DND-41 (cell line): ENCODE measurements at regions not wholly inside any gene's neighbourhood (a gene's known extent, or its start where the extent isn't known, plus 50 kb on each side); places are given as distances from the start of the nearest gene placed in this dataset.

Source experiments
- ATAC-seq: fragments of 200-7000 bp; cut with Tn5 transposase; 3 replicates; pipeline ENCODE4 v1.9.1; 2021; ENCODE audit warnings: low read depth; ENCODE audit not compliant: insufficient read depth
- DNase-seq: peaks from one replicate; pipeline ENCODE4 v3.0.0-alpha.2; 2020
- H2AFZ ChIP-seq: 2 replicates; pipeline ENCODE4 v1.6.0; 2012; ENCODE audit warnings: low read depth, low read length
- H3K27ac ChIP-seq: 2 replicates; pipeline ENCODE4 v1.5.1; 2012; ENCODE audit warnings: low read length, inconsistent platforms
- H3K27me3 ChIP-seq: fragments of 200-600 bp; sonication (generic); 2 replicates; pipeline ENCODE4 v1.6.0; 2012; ENCODE audit warnings: low read length, mild to moderate bottlenecking, inconsistent platforms; ENCODE audit not compliant: insufficient read depth, poor library complexity
- H3K36me3 ChIP-seq: 2 replicates; pipeline ENCODE4 v1.5.1; 2012; ENCODE audit warnings: low read length, inconsistent platforms; ENCODE audit not compliant: insufficient read depth
- H3K4me1 ChIP-seq: 2 replicates; pipeline ENCODE4 v1.5.1; 2012; ENCODE audit warnings: mild to moderate bottlenecking, low read length; ENCODE audit not compliant: insufficient read depth
- H3K4me2 ChIP-seq: 2 replicates; pipeline ENCODE4 v1.6.0; 2012; ENCODE audit warnings: mild to moderate bottlenecking, moderate library complexity, low read length, inconsistent platforms; ENCODE audit not compliant: insufficient read depth
- H3K4me3 ChIP-seq, 2 experiments: fragments of 200-600 bp in 1 of 2; shearing (Covaris generic) in 1 of 2; 2 replicates each; pipeline ENCODE4 v1.5.1; 2012 to 2016; ENCODE audit warnings: inconsistent platforms in 2 of 2, low read length in 2 of 2, mild to moderate bottlenecking in 2 of 2, low read depth in 1 of 2, moderate library complexity in 1 of 2
- H3K79me2 ChIP-seq: 2 replicates; pipeline ENCODE4 v1.6.0; 2012; ENCODE audit warnings: low read length, inconsistent platforms; ENCODE audit not compliant: insufficient read depth
- H3K9ac ChIP-seq: 2 replicates; pipeline ENCODE4 v1.6.0; 2012; ENCODE audit warnings: low read depth, mild to moderate bottlenecking, inconsistent platforms, low read length, moderate library complexity
- H3K9me3 ChIP-seq: 2 replicates; pipeline ENCODE4 v1.5.1; 2012; ENCODE audit warnings: low read length, moderate library complexity, mild to moderate bottlenecking, inconsistent platforms; ENCODE audit not compliant: insufficient read depth, severe bottlenecking
- H4K20me1 ChIP-seq: 2 replicates; pipeline ENCODE4 v1.6.0; 2012; ENCODE audit warnings: low read length; ENCODE audit not compliant: insufficient read depth
- CTCF ChIP-seq: IDR thresholded peaks from 2 replicates; pipeline ENCODE4 v1.5.1; 2012; ENCODE audit warnings: borderline replicate concordance, low read length, moderate library complexity, mild to moderate bottlenecking; ENCODE audit not compliant: poor library complexity, severe bottlenecking; ENCODE audit errors: extremely low read depth
- EZH2 ChIP-seq: IDR thresholded peaks from 3 replicates; pipeline ENCODE4 v1.6.1; 2012; ENCODE audit warnings: borderline replicate concordance, low read depth, mild to moderate bottlenecking, moderate library complexity, low read length, inconsistent platforms; ENCODE audit not compliant: severe bottlenecking

- Histone ChIP-seq H4K20me1 (no peaks in the 10 kb centered on the region), H3K9ac (no peak overlapping the region), H3K4me3 (no peak overlapping the region), H2AFZ (no peak overlapping the region), H3K27ac (no peak overlapping the region), H3K27me3 (no peaks in the 10 kb centered on the region), H3K79me2 (no peaks in the 10 kb centered on the region), H3K4me1 (no peaks in the 10 kb centered on the region), H3K36me3 (no peaks in the 10 kb centered on the region), H3K9me3 (peaks cover 8% of the 10 kb centered on the region), H3K4me2 (no peak overlapping the region)
- no peak for TF ChIP-seq CTCF
- no peak for TF ChIP-seq EZH2
- ATAC-seq = no peak
- DNase-seq = no peak
These were observed 865.7 kb upstream of the MGAT4C start for GRCh38 chr12:87121896-87122295.

GRCh38 chr12:87120440-87120839 is 864.2 kb upstream of the MGAT4C start:
- Histone ChIP-seq H3K4me1 (no peaks in the 10 kb centered on the region), H3K36me3 (no peaks in the 10 kb centered on the region), H2AFZ (no peak overlapping the region), H3K27me3 (no peaks in the 10 kb centered on the region), H3K27ac (no peak overlapping the region), H3K9me3 (peaks cover 8% of the 10 kb centered on the region), H3K79me2 (no peaks in the 10 kb centered on the region), H3K4me2 (no peak overlapping the region), H4K20me1 (no peaks in the 10 kb centered on the region), H3K9ac (no peak overlapping the region), H3K4me3 (no peak overlapping the region)
- DNase-seq = no peak
- no peak for ATAC-seq
- no peak for TF ChIP-seq CTCF
- no peak for TF ChIP-seq EZH2

GRCh38 chr12:87119713-87120112 is 863.5 kb upstream of the MGAT4C start:
- TF ChIP-seq CTCF (no peak), EZH2 (no peak)
- H3K36me3 ChIP-seq = no peaks in the 10 kb centered on the region
- H2AFZ ChIP-seq = no peak overlapping the region
- H3K9ac ChIP-seq = no peak overlapping the region
- DNase-seq (no peak), ATAC-seq (no peak)
- H3K4me2 ChIP-seq = no peak overlapping the region
- no peak overlapping the region for H3K27ac ChIP-seq
- H3K27me3 ChIP-seq = no peaks in the 10 kb centered on the region
- H3K9me3 ChIP-seq = peaks cover 7% of the 10 kb centered on the region
- no peaks in the 10 kb centered on the region for H4K20me1 ChIP-seq
- H3K79me2 ChIP-seq = no peaks in the 10 kb centered on the region
- H3K4me1 ChIP-seq = no peaks in the 10 kb centered on the region
- no peak overlapping the region for H3K4me3 ChIP-seq

GRCh38 chr12:87117526-87117925 is 861.3 kb upstream of the MGAT4C start:
- H3K36me3 ChIP-seq = no peaks in the 10 kb centered on the region
- no peaks in the 10 kb centered on the region for H4K20me1 ChIP-seq
- H2AFZ ChIP-seq = no peak overlapping the region
- no peak overlapping the region for H3K27ac ChIP-seq
- H3K4me2 ChIP-seq = no peak overlapping the region
- H3K9ac ChIP-seq = no peak overlapping the region
- H3K9me3 ChIP-seq = no peaks in the 10 kb centered on the region
- H3K79me2 ChIP-seq = no peaks in the 10 kb centered on the region
- no peaks in the 10 kb centered on the region for H3K4me1 ChIP-seq
- DNase-seq (no peak), ATAC-seq (no peak)
- TF ChIP-seq EZH2 (no peak), CTCF (no peak)
- no peak overlapping the region for H3K4me3 ChIP-seq
- H3K27me3 ChIP-seq = no peaks in the 10 kb centered on the region
